IMR-90 (cell line): ENCODE measurements at regions not wholly inside any gene's neighbourhood (a gene's known extent, or its start where the extent isn't known, plus 50 kb on each side); places are given as distances from the start of the nearest gene placed in this dataset.

Experiments used
- ATAC-seq: fragments of 200-7000 bp; cut with Tn5 transposase; 2 replicates; pipeline ENCODE4 v1.9.1; 2020; ENCODE audit warnings: low read depth, mild to moderate bottlenecking, moderate library complexity
- BruUV-seq: library from RNA; stranded (reverse); fragments of 400-500 nt; replicated peaks from 2 replicates; lab custom pipeline; 2021; lab: Mats Ljungman, UMichigan
- CTCF ChIA-PET: fragments of 300-600 bp; formaldehyde crosslinking; extraction: SDS; loops from one replicate; lab custom pipeline; 2021; ENCODE audit warnings: antibody characterized with exemption; lab: Yijun Ruan, JAX
- POLR2A ChIA-PET: fragments of 300-600 bp; sonication (Branson Sonifier 250); formaldehyde crosslinking; loops from one replicate; lab custom pipeline; 2022; ENCODE audit warnings: antibody characterized with exemption; ENCODE audit not compliant: unreplicated experiment; lab: Charles Lee
- DNase-seq: peaks from one replicate; pipeline ENCODE4 v3.0.0; 2013
- H2AFZ ChIP-seq: replicated peaks from 2 replicates; pipeline ENCODE3; 2013; ENCODE audit warnings: low read length, mild to moderate bottlenecking; ENCODE audit not compliant: poor library complexity
- H2AK5ac ChIP-seq: 2 replicates; pipeline ENCODE4 v1.6.1; 2013; ENCODE audit warnings: low read depth, low read length, inconsistent platforms
- H2AK9ac ChIP-seq: replicated peaks from 2 replicates; pipeline ENCODE3; 2013; ENCODE audit warnings: mild to moderate bottlenecking, low read depth, low read length, moderate library complexity; ENCODE audit not compliant: poor library complexity
- H2BK120ac ChIP-seq: 2 replicates; pipeline ENCODE4 v1.6.1; 2013; ENCODE audit warnings: low read depth, low read length, inconsistent platforms
- H2BK15ac ChIP-seq: 3 replicates; pipeline ENCODE4 v1.6.1; 2013; ENCODE audit warnings: low read depth, low read length, inconsistent platforms
- H2BK20ac ChIP-seq: 2 replicates; pipeline ENCODE4 v1.6.1; 2013; ENCODE audit warnings: low read depth, mild to moderate bottlenecking, inconsistent platforms, low read length, moderate library complexity
- H2BK5ac ChIP-seq: 2 replicates; pipeline ENCODE4 v1.6.1; 2013; ENCODE audit warnings: mild to moderate bottlenecking, low read depth, low read length, inconsistent platforms; ENCODE audit not compliant: poor library complexity, severe bottlenecking
- H3K14ac ChIP-seq: replicated peaks from 2 replicates; pipeline ENCODE4 v1.6.1; 2013; ENCODE audit warnings: low read depth, low read length, inconsistent platforms
- H3K18ac ChIP-seq: 2 replicates; pipeline ENCODE4 v1.6.1; 2013; ENCODE audit warnings: low read depth, low read length, control low read depth
- H3K23ac ChIP-seq: 2 replicates; pipeline ENCODE4 v1.6.1; 2013; ENCODE audit warnings: low read depth, low read length, inconsistent platforms
- H3K27ac ChIP-seq: 2 replicates; pipeline ENCODE4 v1.5.1; 2013; ENCODE audit warnings: mild to moderate bottlenecking, control low read depth, low read length; ENCODE audit not compliant: insufficient read depth
- H3K27me3 ChIP-seq: 2 replicates; pipeline ENCODE4 v1.6.1; 2013; ENCODE audit warnings: low read length; ENCODE audit not compliant: control insufficient read depth, insufficient read depth
- H3K36me3 ChIP-seq: 2 replicates; pipeline ENCODE4 v1.6.1; 2013; ENCODE audit warnings: low read length, mixed read lengths; ENCODE audit not compliant: control insufficient read depth, insufficient read depth
- H3K4ac ChIP-seq: 2 replicates; pipeline ENCODE4 v1.6.1; 2013; ENCODE audit warnings: low read depth, low read length, inconsistent platforms
- H3K4me1 ChIP-seq: 2 replicates; pipeline ENCODE4 v1.6.1; 2013; ENCODE audit warnings: low read length, mixed read lengths; ENCODE audit not compliant: control insufficient read depth, insufficient read depth
- H3K4me2 ChIP-seq: 2 replicates; pipeline ENCODE4 v1.6.1; 2013; ENCODE audit warnings: low read depth, mild to moderate bottlenecking, control low read depth, low read length, moderate library complexity
- H3K4me3 ChIP-seq: 2 replicates; pipeline ENCODE4 v1.5.1; 2013; ENCODE audit warnings: low read depth, mild to moderate bottlenecking, control low read depth, low read length, moderate library complexity; ENCODE audit not compliant: insufficient read depth
- H3K56ac ChIP-seq: 2 replicates; pipeline ENCODE4 v1.6.1; 2013; ENCODE audit warnings: low read length, inconsistent platforms; ENCODE audit not compliant: insufficient read depth; ENCODE audit errors: extremely low read depth
- H3K79me1 ChIP-seq, 2 experiments: 2 replicates each; pipeline ENCODE4 v1.6.1; 2013; ENCODE audit warnings: low read length in 2 of 2, inconsistent platforms in 1 of 2, low read depth in 1 of 2
- H3K9ac ChIP-seq: 2 replicates; pipeline ENCODE4 v1.6.1; 2013; ENCODE audit warnings: low read depth, low read length, control low read depth
- H3K9me1 ChIP-seq: 2 replicates; pipeline ENCODE4 v1.6.1; 2013; ENCODE audit warnings: low read length, inconsistent platforms; ENCODE audit not compliant: insufficient read depth
- H3K9me3 ChIP-seq: 2 replicates; pipeline ENCODE4 v1.6.1; 2013; ENCODE audit warnings: low read length; ENCODE audit not compliant: control insufficient read depth, insufficient read depth
- H4K20me1 ChIP-seq: 2 replicates; pipeline ENCODE4 v1.6.1; 2013; ENCODE audit warnings: low read length, inconsistent platforms; ENCODE audit not compliant: insufficient read depth
- H4K5ac ChIP-seq: 2 replicates; pipeline ENCODE4 v1.6.1; 2013; ENCODE audit warnings: mild to moderate bottlenecking, low read depth, low read length, control low read depth
- H4K8ac ChIP-seq, 2 experiments: 2 replicates each; pipeline ENCODE4 v1.6.1; 2013; ENCODE audit warnings: low read depth in 2 of 2, low read length in 2 of 2, control low read depth in 1 of 2, inconsistent platforms in 1 of 2
- H4K91ac ChIP-seq: 2 replicates; pipeline ENCODE4 v1.6.1; 2013; ENCODE audit warnings: low read depth, low read length, inconsistent platforms; ENCODE audit not compliant: insufficient read depth
- BHLHE40 ChIP-seq: fragments of 150-350 bp; IDR thresholded peaks from 2 replicates; pipeline ENCODE4 v1.6.1; 2016; ENCODE audit warnings: mild to moderate bottlenecking, low read depth, low read length
- CEBPB ChIP-seq: IDR thresholded peaks from 2 replicates; pipeline ENCODE4 v1.6.1; 2012; ENCODE audit warnings: low read depth, low read length, improper control_type of control experiment
- CHD1 ChIP-seq: IDR thresholded peaks from 2 replicates; pipeline ENCODE4 v1.6.1; 2012; ENCODE audit warnings: low read depth, low read length, improper control_type of control experiment
- CTCF ChIP-seq: conservative IDR thresholded peaks from 2 replicates; pipeline ENCODE4 v1.5.1; 2012; ENCODE audit warnings: mild to moderate bottlenecking, low read depth, low read length, improper control_type of control experiment
- ELK1 ChIP-seq: fragments of 150-350 bp; IDR thresholded peaks from 2 replicates; pipeline ENCODE4 v1.6.1; 2016; ENCODE audit warnings: low read depth, mild to moderate bottlenecking, low read length, moderate library complexity, borderline replicate concordance
- FOS ChIP-seq: fragments of 150-350 bp; IDR thresholded peaks from 2 replicates; pipeline ENCODE4 v1.6.1; 2016; ENCODE audit warnings: low read depth, low read length
- MAFK ChIP-seq: IDR thresholded peaks from 2 replicates; pipeline ENCODE4 v1.6.1; 2012; ENCODE audit warnings: low read depth, low read length, improper control_type of control experiment
- MAZ ChIP-seq: IDR thresholded peaks from 2 replicates; pipeline ENCODE4 v1.6.1; 2012; ENCODE audit warnings: low read depth, mild to moderate bottlenecking, low read length, improper control_type of control experiment, moderate library complexity, borderline replicate concordance
- MXI1 ChIP-seq: IDR thresholded peaks from 2 replicates; pipeline ENCODE4 v1.6.1; 2012; ENCODE audit warnings: low read depth, mild to moderate bottlenecking, low read length, moderate library complexity, borderline replicate concordance
- NFE2L2 ChIP-seq: fragments of 150-350 bp; IDR thresholded peaks from 2 replicates; pipeline ENCODE4 v1.6.1; 2016; ENCODE audit warnings: low read depth, mild to moderate bottlenecking, low read length
- POLR2A ChIP-seq: IDR thresholded peaks from 2 replicates; pipeline ENCODE4 v1.6.1; 2012; ENCODE audit warnings: mild to moderate bottlenecking, low read depth, low read length
- RAD21 ChIP-seq: IDR thresholded peaks from 2 replicates; pipeline ENCODE4 v1.6.1; 2012; ENCODE audit warnings: low read length, improper control_type of control experiment
- RCOR1 ChIP-seq: IDR thresholded peaks from 2 replicates; pipeline ENCODE4 v1.6.1; 2012; ENCODE audit warnings: mild to moderate bottlenecking, low read length, improper control_type of control experiment; ENCODE audit not compliant: insufficient replicate concordance
- RFX5 ChIP-seq: IDR thresholded peaks from 2 replicates; pipeline ENCODE4 v1.8.0; 2012; ENCODE audit warnings: low read depth, mild to moderate bottlenecking, low read length, moderate library complexity
- SMC3 ChIP-seq: fragments of 150-350 bp; IDR thresholded peaks from 2 replicates; pipeline ENCODE4 v1.6.1; 2016; ENCODE audit warnings: low read depth, mild to moderate bottlenecking, antibody characterized with exemption, low read length, moderate library complexity
- USF2 ChIP-seq: fragments of 150-350 bp; IDR thresholded peaks from 2 replicates; pipeline ENCODE4 v1.6.1; 2017; ENCODE audit warnings: mild to moderate bottlenecking, antibody characterized with exemption, low read length, low read depth
- WGBS, 2 experiments: methylation state at CpG; one replicate each; pipeline versions ENCODE4 v1.1.5 to v1.1.7; 2013; ENCODE audit warnings: missing lambda C conversion rate in 2 of 2; ENCODE audit not compliant: insufficient read length in 1 of 2; ENCODE audit errors: extremely low coverage in 2 of 2; 5-methylcytosine and 5-hydroxymethylcytosine counted together
- dilution Hi-C: fragments of 300-500 bp; cut with HindIII; formaldehyde crosslinking; loops from one replicate; pipeline ENCODE4 v1.14.3; 2018; ENCODE audit warnings: low sequenced_read_pairs; ENCODE audit not compliant: unreplicated experiment
- in situ Hi-C: fragments of 300-500 bp; cut with MboI; formaldehyde crosslinking; loops from 3 replicates; pipeline ENCODE4 v1.14.3; 2019; ENCODE audit warnings: low sequenced_read_pairs, inconsistent platforms, mixed read lengths
- intact Hi-C: fragments of 100-400 bp; cut with micrococcal nuclease; formaldehyde crosslinking; loops from 2 replicates; pipeline ENCODE4 v1.10.0; 2022

GRCh38 chr6:79410806-79411205 lies 126.4 kb downstream of the LCA5 start:
- H3K79me1 ChIP-seq = no peaks in the 10 kb centered on the region
- no peak overlapping the region for H3K9ac ChIP-seq
- no peak overlapping the region for H3K23ac ChIP-seq
- H3K36me3 ChIP-seq = no peaks in the 10 kb centered on the region
- no peak overlapping the region for H4K8ac ChIP-seq
- no peak overlapping the region for H2BK20ac ChIP-seq
- H3K4me3 ChIP-seq = no peak overlapping the region
- H4K5ac ChIP-seq = no peak overlapping the region
- H3K14ac ChIP-seq = no peak overlapping the region
- TF ChIP-seq ELK1 (no peak), CEBPB (no peak), FOS (no peak), USF2 (no peak), MAZ (no peak), CHD1 (no peak), RAD21 (no peak), MAFK (no peak), CTCF (no peak), NFE2L2 (no peak), RFX5 (no peak), POLR2A (no peak), MXI1 (no peak), SMC3 (no peak), RCOR1 (no peak), BHLHE40 (no peak)
- ChIA-PET POLR2A (no interaction called here), CTCF (interaction anchor here (0.6 kb wide), 1 partner anchor 236 kb away, joined by 3 read pairs; no protein-coding TSS in a partner anchor)
- H4K91ac ChIP-seq = no peak overlapping the region
- H3K9me1 ChIP-seq = no peaks in the 10 kb centered on the region
- H3K4ac ChIP-seq = no peak overlapping the region
- ATAC-seq (no peak), DNase-seq (no peak)
- H2BK120ac ChIP-seq = no peak overlapping the region
- peaks cover 3% of the 10 kb centered on the region; the same call in 1 of the 2 replicates for H3K27me3 ChIP-seq
- intact Hi-C loops = no loop called here
- no peak overlapping the region for H3K27ac ChIP-seq
- H2AK9ac ChIP-seq = no peak overlapping the region
- no TSS peak for BruUV-seq
- H3K56ac ChIP-seq = no peak overlapping the region
- H2AK5ac ChIP-seq = no peak overlapping the region
- no peak overlapping the region for H2AFZ ChIP-seq
- no peaks in the 10 kb centered on the region for H3K9me3 ChIP-seq
- in situ Hi-C loops = no loop called here
- H3K4me2 ChIP-seq = no peak overlapping the region
- no peak overlapping the region for H2BK15ac ChIP-seq
- H2BK5ac ChIP-seq = no peak overlapping the region
- no peaks in the 10 kb centered on the region for H4K20me1 ChIP-seq
- 40% methylated on average over 1 of the region's 2 CpGs; no CpG with 5 or more reads in 1 of the 2 experiments for whole genome bisulfite sequencing, 2 experiments
- no peak overlapping the region for H3K18ac ChIP-seq
- dilution Hi-C loops = no loop called here
- H3K4me1 ChIP-seq = no peaks in the 10 kb centered on the region
